GM18498 (cell line): ENCODE measurements at regions not wholly inside any gene's neighbourhood (a gene's known extent, or its start where the extent isn't known, plus 50 kb on each side); places are given as distances from the start of the nearest gene placed in this dataset.
A peak's percentile ranks its signal among the peaks of the same experiment; 100 is the strongest.
"Not testable (repeated sequence)": the region's sequence is repeated elsewhere in the genome, so short reads cannot be mapped to it uniquely, and the experiment has no call there.

Experiments used
- ATAC-seq: cut with Tn5 transposase; IDR thresholded peaks from one replicate; pipeline ENCODE4 v1.9.1; 2021; ENCODE audit warnings: mild to moderate bottlenecking, moderate library complexity; ENCODE audit not compliant: unreplicated experiment

- ATAC-seq: no peak
Observed at GRCh38 chr5:122665051-122665450, 109.8 kb upstream of the SNX2 start.

- no peak for ATAC-seq
Observed at GRCh38 chr5:122668552-122668951, 106.3 kb upstream of the SNX2 start.

DNA sequence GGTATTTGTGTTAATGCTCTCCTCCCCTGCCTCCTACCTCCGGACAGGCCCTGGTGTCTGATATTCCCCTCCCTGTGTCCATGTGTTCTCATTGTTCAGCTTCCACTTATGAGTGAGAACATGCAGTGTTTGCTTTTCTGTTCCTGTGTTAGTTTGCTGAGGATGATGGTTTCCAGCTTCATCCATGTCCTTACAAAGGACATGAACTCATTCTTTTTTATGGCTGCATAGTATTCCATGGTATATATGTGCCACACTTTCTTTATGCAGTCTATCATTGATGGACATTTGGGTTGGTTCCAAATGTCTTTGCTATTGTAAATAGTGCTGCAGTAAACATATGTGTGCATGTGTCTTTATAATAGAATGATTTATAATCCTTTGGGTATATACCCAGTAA, 105.2 kb upstream of the SNX2 start:
- not testable (repeated sequence) for ATAC-seq

DNA sequence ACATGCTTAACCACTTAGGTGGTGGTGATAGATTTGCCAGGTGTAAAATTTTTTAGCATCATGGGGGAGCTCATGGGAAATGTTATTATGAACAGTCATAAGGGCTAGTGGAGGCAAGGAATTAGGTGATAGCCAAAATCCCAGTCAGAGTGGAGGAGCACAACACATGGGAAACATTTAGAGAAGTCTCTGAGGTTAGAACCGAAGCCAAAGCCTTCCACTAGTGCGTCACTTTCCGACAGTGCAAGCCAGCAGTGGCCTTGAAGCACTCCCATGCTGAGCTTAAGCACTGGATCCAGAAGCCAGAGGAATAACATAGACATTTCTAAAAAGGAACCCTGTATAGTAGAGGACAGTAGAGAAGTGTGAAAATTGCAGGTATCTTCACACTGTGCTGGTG, 101.5 kb upstream of the SNX2 start:
- no peak for ATAC-seq

- ATAC-seq: no peak
Observed at GRCh38 chr5:122674385-122674784, 100.5 kb upstream of the SNX2 start.

DNA sequence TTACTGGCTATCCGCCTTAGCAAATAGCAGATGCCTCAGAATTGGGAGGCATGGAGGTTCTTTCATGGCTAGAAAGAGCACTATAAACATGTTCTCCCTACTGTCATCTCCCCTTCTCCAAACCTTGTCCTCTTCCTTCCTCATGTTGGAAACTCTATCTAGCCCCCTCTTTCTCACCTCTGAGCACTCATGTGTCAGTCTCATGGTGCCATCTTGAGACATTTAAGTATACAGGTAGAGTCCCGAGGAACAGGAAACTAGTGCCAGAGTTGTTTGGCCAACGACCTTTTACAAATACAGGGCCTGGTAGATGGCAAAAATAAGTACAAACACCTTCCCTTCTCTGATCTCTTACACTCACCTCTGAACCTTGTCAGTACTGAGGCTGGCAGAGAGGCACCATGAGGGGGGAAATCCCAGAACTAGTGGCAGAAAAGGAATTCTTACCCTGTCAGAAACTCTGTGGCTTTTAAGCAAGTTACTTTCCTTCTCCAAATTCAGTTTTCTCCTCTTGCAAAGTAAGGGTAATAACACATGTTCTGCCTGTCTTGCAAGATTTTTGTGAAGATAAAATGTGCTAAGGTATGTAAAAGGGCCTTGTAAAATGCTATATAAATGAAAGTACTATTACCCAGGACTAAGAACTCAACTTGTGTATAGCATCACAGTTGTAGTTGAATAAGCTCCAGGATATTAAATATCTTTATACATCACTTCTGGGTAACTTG, 94.1 kb upstream of the SNX2 start:
- ATAC-seq: no peak

GRCh38 chr5:122683631-122684030, 91.2 kb upstream of the SNX2 start:
- ATAC-seq: no peak

DNA sequence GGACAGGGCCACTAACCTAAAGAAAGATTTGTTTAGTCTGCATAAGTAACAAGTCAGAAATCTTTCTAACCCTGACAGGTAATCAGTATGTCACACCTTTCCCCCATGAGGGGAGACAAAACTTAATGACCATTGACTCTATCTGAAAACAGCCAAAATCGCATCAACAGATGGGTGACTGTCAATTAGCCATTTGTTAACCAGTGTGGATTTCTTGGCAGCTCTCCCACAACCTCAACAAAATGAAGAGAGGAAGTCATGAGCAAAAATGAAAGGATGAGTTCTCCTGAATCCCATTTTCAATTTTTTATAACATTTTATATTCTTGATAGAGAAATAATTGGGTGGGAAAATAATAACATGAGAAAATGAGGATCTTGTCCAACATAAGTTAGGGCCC, 84.6 kb upstream of the SNX2 start:
- ATAC-seq: no peak

GRCh38 chr5:122691931-122692330, 82.9 kb upstream of the SNX2 start:
- no peak for ATAC-seq

DNA sequence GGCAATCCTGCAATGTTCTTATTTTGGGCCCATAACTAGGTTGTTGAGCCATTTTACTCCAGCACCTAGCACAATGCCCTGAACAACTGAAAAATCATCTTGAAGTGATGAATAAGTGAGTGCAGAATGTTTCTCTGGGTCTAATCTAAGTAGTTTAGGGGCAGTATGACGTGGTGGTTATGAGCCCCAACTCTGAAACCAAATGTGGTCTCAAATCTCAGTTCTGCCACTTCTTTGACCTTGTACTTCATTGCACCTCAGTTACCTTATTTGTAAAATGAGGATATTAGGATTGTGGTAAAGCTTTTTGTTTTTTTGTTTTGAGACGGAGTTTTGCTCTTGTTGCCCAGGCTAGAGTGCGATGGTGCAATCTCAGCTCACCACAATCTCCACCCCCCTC, 80.9 kb upstream of the SNX2 start:
- ATAC-seq: peak; percentile 40

- ATAC-seq: no peak
Observed at GRCh38 chr5:122694884-122695283, 80.0 kb upstream of the SNX2 start.

GRCh38 chr5:122696735-122697134, 78.1 kb upstream of the SNX2 start:
- not testable (repeated sequence) for ATAC-seq

- ATAC-seq: no peak
Observed at GRCh38 chr5:122697191-122697590, 77.7 kb upstream of the SNX2 start.

GRCh38 chr5:122699201-122699600, 75.7 kb upstream of the SNX2 start:
- no peak for ATAC-seq

- peak; percentile 99 for ATAC-seq
Observed at GRCh38 chr5:122701640-122702523, 73.0 kb upstream of the SNX2 start.

- ATAC-seq: peak; percentile 41
Observed at GRCh38 chr5:122702524-122702875, 72.4 kb upstream of the SNX2 start.

- no peak for ATAC-seq
Observed at GRCh38 chr5:122703203-122703602, 71.7 kb upstream of the SNX2 start.

GRCh38 chr5:122704247-122705036, 70.4 kb upstream of the SNX2 start:
- no peak for ATAC-seq

GRCh38 chr5:122705851-122706250, 69.0 kb upstream of the SNX2 start:
- ATAC-seq: no peak

GRCh38 chr5:122707796-122708195, 67.1 kb upstream of the SNX2 start:
- ATAC-seq: no peak

DNA sequence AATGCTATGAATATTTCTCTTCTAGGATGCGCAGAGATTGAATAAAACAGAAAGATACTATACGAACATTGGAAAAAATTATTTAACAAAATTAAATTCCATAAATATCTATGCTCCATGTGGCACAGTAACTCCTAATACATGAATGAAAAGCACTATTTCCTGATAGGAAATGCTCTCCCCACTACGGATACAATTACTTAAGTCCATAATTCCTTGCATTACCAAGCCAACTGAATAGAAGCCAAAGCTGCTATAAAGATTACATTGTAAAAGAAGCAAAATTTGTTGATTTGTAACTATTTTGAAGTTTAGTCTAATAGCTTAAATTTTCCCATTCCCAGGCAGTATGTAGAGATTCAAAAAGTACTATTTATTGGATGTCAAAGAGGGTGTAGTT, 61.8 kb upstream of the SNX2 start:
- no peak for ATAC-seq

- ATAC-seq: no peak
Observed at GRCh38 chr5:122715095-122715494, 59.8 kb upstream of the SNX2 start.
